Naive thymus-derived CD8-positive, alpha-beta T cell (primary cell): ENCODE measurements at regions not wholly inside any gene's neighbourhood (a gene's known extent, or its start where the extent isn't known, plus 50 kb on each side); places are given as distances from the start of the nearest gene placed in this dataset.

Source experiments
- ATAC-seq, 2 donors: fragments of 150-1000 bp; cut with Tn5 transposase in 1 of 2; sonication (Bioruptor Pico), chemical (Tn5 transposase) in 1 of 2; 1 replicate in 1 of 2; 2 replicates in 1 of 2; pipeline ENCODE4 v1.10.0; 2021; ENCODE audit warnings: mild to moderate bottlenecking in 2 of 2, moderate library complexity in 2 of 2
- POLR2A ChIA-PET: fragments of 350-600 bp; sonication (Branson Sonifier 250); formaldehyde crosslinking; loops from one replicate; lab custom pipeline; 2021; ENCODE audit warnings: antibody characterized with exemption; lab: Charles Lee
- DNase-seq, 10 donors: peaks; one replicate each; pipeline versions ENCODE4 v3.0.0 to v3.0.0-alpha.2; 2020 to 2022
- H3K27ac Mint-ChIP-seq, 10 donors: one replicate each; pipeline ENCODE4 v1.8.0; 2020 to 2022; ENCODE audit warnings: mild to moderate bottlenecking in 10 of 10, mixed read lengths in 10 of 10, moderate library complexity in 4 of 10, inconsistent platforms in 1 of 10
- H3K27me3 Mint-ChIP-seq, 5 donors: one replicate each; pipeline ENCODE4 v1.8.0; 2021 to 2022; ENCODE audit warnings: mixed read lengths in 5 of 5
- H3K36me3 Mint-ChIP-seq, 3 donors: one replicate each; pipeline ENCODE4 v1.8.0; 2020 to 2022; ENCODE audit warnings: mixed read lengths in 3 of 3, mild to moderate bottlenecking in 2 of 3, inconsistent platforms in 1 of 3
- H3K4me1 Mint-ChIP-seq, 4 donors: one replicate each; pipeline ENCODE4 v1.8.0; 2021 to 2022; ENCODE audit warnings: mixed read lengths in 4 of 4
- H3K4me3 Mint-ChIP-seq, 10 donors: one replicate each; pipeline ENCODE4 v1.8.0; 2020 to 2022; ENCODE audit warnings: mild to moderate bottlenecking in 10 of 10, mixed read lengths in 10 of 10, moderate library complexity in 6 of 10, inconsistent platforms in 1 of 10
- H3K9me3 Mint-ChIP-seq, 9 donors: one replicate each; pipeline ENCODE4 v1.8.0; 2020 to 2022; ENCODE audit warnings: mixed read lengths in 9 of 9, mild to moderate bottlenecking in 3 of 9, inconsistent platforms in 1 of 9, moderate library complexity in 1 of 9

DNA sequence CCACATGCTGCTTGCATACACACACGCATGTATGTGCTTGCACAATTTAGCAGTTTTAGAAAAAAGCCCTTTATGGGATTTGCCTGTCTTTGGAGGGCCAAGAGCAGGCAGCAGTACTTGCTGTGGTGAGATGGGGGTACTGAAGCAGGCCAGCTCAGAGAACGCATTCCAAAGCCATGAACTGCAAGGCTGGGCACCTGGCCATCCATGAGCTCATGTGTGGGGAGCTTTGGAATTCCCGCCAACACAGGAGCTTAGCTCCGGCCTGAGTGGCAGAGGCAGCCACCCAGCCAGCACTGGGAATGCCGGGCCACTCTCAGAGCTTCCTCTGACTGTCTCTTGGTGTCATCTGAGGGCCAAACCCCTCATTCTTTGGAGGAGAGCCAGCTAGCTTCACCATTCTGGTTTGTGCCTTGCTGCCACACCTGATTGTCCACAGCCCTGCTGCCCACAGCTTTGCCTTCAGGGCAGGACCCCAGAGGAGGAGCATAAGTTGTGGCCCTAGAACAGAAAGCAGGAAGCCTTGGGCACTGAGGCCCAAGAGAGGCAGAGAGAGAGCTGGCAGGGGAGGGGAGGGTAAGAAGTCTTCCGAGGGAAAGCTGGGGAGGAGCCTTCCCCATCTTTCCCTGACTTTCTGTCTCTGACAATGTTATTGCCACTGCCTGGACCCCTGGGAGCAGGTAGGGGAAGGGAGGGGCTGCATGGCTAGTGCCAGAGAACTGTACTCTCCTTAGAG, 92.1 kb upstream of the POU3F1 start:
- no peak overlapping the region for H3K4me3 Mint-ChIP-seq
- no peaks in the 10 kb centered on the region for H3K9me3 Mint-ChIP-seq
- POLR2A ChIA-PET = no interaction called here
- peaks cover 51 to 92% (median 67%) of the 10 kb centered on the region in 5 donors for H3K27me3 Mint-ChIP-seq
- H3K36me3 Mint-ChIP-seq = no peaks in the 10 kb centered on the region
- DNase-seq (no peak), ATAC-seq (no peak)
- no peaks in the 10 kb centered on the region for H3K4me1 Mint-ChIP-seq
- no peak overlapping the region for H3K27ac Mint-ChIP-seq

DNA sequence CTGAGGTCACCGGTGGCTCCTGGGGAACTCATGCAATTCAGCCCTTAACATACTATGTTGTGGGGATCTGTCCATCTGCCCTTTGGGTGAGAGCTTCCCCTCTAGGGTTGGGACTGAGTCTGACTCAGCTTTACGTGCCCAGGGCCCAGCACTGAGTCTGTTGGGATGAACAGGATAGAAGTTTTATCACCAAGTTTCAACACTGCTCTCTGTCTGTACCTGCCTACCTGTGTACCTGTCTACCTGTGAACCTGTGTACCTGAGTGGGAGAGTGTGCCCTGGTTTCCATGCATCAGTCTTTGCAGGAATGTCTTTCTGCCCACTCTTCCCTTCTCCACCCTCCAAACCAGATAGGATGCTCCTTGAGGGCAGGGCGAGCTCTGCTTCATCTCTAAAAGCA, 90.6 kb upstream of the POU3F1 start:
- no peak for DNase-seq
- no peaks in the 10 kb centered on the region for H3K9me3 Mint-ChIP-seq
- no peaks in the 10 kb centered on the region for H3K36me3 Mint-ChIP-seq
- H3K4me1 Mint-ChIP-seq = peaks cover 0 to 3% (median 0%) of the 10 kb centered on the region in 4 donors
- no peak overlapping the region for H3K27ac Mint-ChIP-seq
- POLR2A ChIA-PET = interaction anchor here (0.6 kb wide), 1 partner anchor 553 kb away, joined by 4 read pairs; no protein-coding TSS in a partner anchor
- ATAC-seq = no peak
- H3K27me3 Mint-ChIP-seq = peaks cover 39 to 92% (median 61%) of the 10 kb centered on the region in 5 donors
- no peak overlapping the region for H3K4me3 Mint-ChIP-seq

DNA sequence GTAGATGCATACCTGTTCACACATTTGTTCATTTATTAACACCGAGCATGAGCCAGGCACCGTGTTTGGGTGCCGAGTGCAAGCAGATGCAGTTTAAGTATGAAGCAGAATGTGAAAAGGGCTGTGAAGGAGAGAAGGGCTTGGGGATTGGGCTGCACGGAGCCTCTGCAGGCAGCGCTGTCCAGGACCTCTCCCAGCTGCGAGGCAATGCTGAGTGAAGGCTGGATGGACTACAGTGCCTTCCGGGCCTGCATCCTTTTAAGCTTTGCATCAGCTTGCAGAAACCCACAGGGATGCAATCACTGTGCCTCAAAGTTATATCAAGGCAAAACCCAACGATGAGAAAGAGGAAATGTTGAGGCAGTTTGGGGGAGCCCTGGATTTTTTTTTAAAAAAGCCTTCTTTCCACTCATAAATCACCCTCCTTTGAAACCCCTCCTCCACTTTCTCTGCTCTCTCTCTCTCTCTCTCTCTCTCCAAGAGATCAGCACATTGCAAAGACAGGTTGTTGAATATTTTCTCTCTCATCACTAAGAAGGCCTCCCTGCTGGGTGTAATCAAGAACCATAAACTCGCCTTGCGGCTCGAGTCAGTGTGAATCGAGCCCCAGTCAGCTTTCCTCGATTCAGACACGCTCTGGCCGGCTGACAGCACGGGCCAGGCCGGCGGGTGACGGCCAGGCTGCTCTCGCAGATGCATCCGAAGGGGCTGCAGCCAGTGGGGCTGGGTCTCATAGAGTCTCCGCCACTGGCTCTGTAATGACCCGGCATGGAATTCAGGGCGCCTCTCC, 89.2 kb upstream of the POU3F1 start:
- DNase-seq (no peak), ATAC-seq (no peak)
- Mint-ChIP-seq H3K27me3 (peaks cover 39 to 94% (median 64%) of the 10 kb centered on the region in 5 donors), H3K9me3 (no peaks in the 10 kb centered on the region), H3K4me3 (no peak overlapping the region), H3K4me1 (peaks cover 0 to 3% (median 0%) of the 10 kb centered on the region in 4 donors), H3K36me3 (no peaks in the 10 kb centered on the region), H3K27ac (no peak overlapping the region)
- POLR2A ChIA-PET = no interaction called here

DNA sequence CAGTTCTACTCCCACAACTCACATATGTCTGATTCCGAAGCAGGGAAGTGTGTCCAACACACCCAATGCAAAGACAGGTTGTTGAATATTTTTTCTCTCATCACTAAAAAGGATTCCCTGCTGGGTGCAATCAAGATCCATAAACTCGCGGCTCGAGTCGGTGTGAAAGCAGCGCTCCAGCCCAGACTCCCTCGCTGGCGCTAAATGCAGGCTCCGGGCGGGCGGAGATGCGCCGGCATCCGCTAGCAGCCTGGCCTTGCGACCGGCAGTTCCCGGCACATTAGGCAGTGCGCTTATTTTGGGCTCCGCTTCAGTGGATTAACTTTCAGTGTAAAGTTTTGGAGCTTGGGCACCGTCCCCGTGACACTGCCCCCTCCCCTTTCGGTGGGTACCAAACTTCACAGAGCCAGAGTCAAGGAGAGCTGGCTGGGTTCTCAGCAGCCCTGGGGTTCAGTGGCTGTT, 87.7 kb upstream of the POU3F1 start:
- DNase-seq = no peak
- H3K9me3 Mint-ChIP-seq = no peaks in the 10 kb centered on the region
- H3K4me1 Mint-ChIP-seq = peaks cover 0 to 3% (median 0%) of the 10 kb centered on the region in 4 donors
- no peak overlapping the region for H3K27ac Mint-ChIP-seq
- no peak overlapping the region for H3K4me3 Mint-ChIP-seq
- no peaks in the 10 kb centered on the region for H3K36me3 Mint-ChIP-seq
- ATAC-seq = no peak
- POLR2A ChIA-PET = no interaction called here
- H3K27me3 Mint-ChIP-seq = peaks cover 33 to 94% (median 60%) of the 10 kb centered on the region in 5 donors

GRCh38 chr1:38133756-38134155, 87.2 kb upstream of the POU3F1 start:
- POLR2A ChIA-PET = no interaction called here
- no peak for ATAC-seq
- no peaks in the 10 kb centered on the region for H3K36me3 Mint-ChIP-seq
- peaks cover 0 to 3% (median 0%) of the 10 kb centered on the region in 4 donors for H3K4me1 Mint-ChIP-seq
- no peaks in the 10 kb centered on the region for H3K9me3 Mint-ChIP-seq
- peaks cover 32 to 93% (median 61%) of the 10 kb centered on the region in 5 donors for H3K27me3 Mint-ChIP-seq
- H3K4me3 Mint-ChIP-seq = no peak overlapping the region
- no peak overlapping the region for H3K27ac Mint-ChIP-seq
- DNase-seq = no peak

GRCh38 chr1:38133304-38133703, 86.7 kb upstream of the POU3F1 start:
- Mint-ChIP-seq H3K4me3 (no peak overlapping the region), H3K27ac (no peak overlapping the region), H3K27me3 (peaks cover 32 to 91% (median 61%) of the 10 kb centered on the region in 5 donors), H3K9me3 (no peaks in the 10 kb centered on the region), H3K36me3 (no peaks in the 10 kb centered on the region), H3K4me1 (peaks cover 0 to 3% (median 0%) of the 10 kb centered on the region in 4 donors)
- no peak for DNase-seq
- POLR2A ChIA-PET = no interaction called here
- ATAC-seq = no peak

DNA sequence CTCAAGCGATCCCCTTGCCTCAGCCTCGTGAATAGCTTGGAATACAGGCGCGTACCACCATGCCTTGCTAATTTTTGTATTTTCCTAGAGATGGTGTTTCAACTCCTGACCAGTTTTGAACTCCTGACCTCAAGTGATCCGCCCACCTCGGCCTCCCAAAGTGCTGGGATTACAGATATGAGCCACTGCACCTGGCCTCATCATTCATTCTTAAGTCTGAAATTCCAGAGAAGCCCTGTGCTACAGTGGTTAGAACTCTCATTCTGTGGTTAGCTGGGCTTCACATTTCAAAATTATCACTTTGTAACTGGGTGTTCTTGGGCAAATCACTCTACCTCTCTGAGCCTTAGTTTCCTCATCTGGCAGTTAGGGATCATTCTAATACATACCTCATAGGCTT, 86.1 kb upstream of the POU3F1 start:
- H3K4me3 Mint-ChIP-seq = no peak overlapping the region
- H3K9me3 Mint-ChIP-seq = no peaks in the 10 kb centered on the region
- DNase-seq = no peak
- H3K27me3 Mint-ChIP-seq = peaks cover 32 to 90% (median 64%) of the 10 kb centered on the region in 5 donors
- peaks cover 0 to 3% (median 0%) of the 10 kb centered on the region in 4 donors for H3K4me1 Mint-ChIP-seq
- POLR2A ChIA-PET = no interaction called here
- H3K27ac Mint-ChIP-seq = no peak overlapping the region
- no peak for ATAC-seq
- no peaks in the 10 kb centered on the region for H3K36me3 Mint-ChIP-seq

DNA sequence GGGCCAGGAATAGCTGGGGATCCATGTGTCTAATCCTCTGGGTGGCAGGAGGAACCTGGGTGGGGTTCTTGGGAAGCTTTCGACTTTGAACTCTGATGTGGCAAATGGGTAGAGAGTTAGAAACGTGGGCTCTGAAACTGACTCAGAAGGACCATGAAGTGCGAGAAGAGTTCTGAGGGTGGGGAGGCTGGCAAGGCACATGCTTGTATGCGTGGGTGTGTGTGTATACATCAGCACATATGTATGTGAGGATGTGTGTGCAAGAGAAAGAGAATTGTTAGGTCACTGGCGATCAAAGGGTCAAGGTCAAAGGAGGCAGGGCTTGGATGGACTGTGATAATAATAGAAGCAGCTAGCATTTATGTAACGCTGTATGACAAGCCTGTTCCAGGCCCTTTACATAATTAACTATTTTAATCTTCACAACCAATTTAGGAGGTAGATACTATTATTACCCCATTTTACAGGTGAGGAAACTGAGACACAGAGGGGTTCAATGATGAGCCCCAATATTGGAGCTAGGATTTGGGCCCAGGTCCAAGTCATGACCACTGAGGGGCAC, 84.5 kb upstream of the POU3F1 start:
- Mint-ChIP-seq H3K9me3 (no peaks in the 10 kb centered on the region), H3K36me3 (no peaks in the 10 kb centered on the region), H3K4me1 (peaks cover 0 to 3% (median 0%) of the 10 kb centered on the region in 4 donors), H3K4me3 (no peak overlapping the region), H3K27me3 (peaks cover 26 to 80% (median 58%) of the 10 kb centered on the region in 5 donors), H3K27ac (no peak overlapping the region)
- POLR2A ChIA-PET = no interaction called here
- DNase-seq = no peak
- no peak for ATAC-seq

DNA sequence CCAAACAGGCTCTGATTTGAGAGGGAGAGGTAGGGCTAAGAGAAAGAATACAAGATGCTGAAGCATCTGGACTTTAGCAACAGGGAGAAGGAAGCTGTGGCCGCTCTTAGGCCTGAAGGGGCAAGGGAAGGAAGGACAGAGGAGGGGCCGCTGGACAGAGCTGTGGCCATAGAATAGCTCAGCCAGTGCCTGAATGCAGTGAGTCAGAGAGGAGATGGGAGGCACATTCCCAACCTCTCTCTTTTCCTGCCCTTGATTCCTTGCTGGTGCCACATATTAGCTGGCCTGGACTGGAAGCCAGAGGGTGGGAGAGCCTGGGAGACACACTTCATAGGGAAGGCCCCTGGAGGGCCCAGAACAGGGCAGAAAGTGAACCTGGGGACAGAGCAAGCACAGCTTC, 83.4 kb upstream of the POU3F1 start:
- Mint-ChIP-seq H3K27me3 (peaks cover 17 to 69% (median 48%) of the 10 kb centered on the region in 5 donors), H3K4me3 (no peak overlapping the region), H3K9me3 (no peaks in the 10 kb centered on the region), H3K4me1 (peaks cover 0 to 3% (median 0%) of the 10 kb centered on the region in 4 donors), H3K36me3 (no peaks in the 10 kb centered on the region), H3K27ac (no peak overlapping the region)
- ATAC-seq (no peak), DNase-seq (no peak)
- POLR2A ChIA-PET = no interaction called here

- peaks cover 0 to 3% (median 0%) of the 10 kb centered on the region in 4 donors for H3K4me1 Mint-ChIP-seq
- H3K27me3 Mint-ChIP-seq = peaks cover 15 to 64% (median 44%) of the 10 kb centered on the region in 5 donors
- POLR2A ChIA-PET = no interaction called here
- no peak overlapping the region for H3K27ac Mint-ChIP-seq
- no peaks in the 10 kb centered on the region for H3K9me3 Mint-ChIP-seq
- ATAC-seq (no peak), DNase-seq (no peak)
- H3K4me3 Mint-ChIP-seq = no peak overlapping the region
- H3K36me3 Mint-ChIP-seq = no peaks in the 10 kb centered on the region
Measured at GRCh38 chr1:38129473-38129872, 82.9 kb upstream of the POU3F1 start.

DNA sequence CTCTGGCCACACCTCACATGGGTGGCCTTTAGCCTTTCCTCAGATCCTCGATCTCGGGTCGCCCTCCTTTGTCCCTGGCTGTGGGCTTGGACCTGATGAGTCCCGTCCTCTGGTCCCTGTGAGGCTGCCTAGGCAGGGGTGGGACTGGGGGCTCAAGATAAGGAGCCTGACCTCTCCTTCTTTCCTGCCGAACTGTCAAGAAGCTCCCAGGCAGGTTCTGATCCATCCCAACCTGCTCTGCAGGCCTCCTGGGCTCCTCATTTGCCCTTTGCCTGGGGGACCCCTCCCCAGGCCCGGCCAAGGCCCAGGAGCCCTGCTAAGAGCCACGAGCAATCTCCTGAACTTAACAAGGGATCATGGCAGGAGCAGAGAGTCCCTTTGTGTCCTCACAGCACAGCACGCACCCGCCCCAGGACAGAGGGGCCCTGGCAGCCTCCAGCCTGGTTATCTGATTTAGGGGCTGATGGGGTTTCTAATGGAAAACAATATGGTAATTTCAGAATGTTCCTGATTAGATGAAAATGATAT, 82.4 kb upstream of the POU3F1 start:
- POLR2A ChIA-PET = no interaction called here
- Mint-ChIP-seq H3K27ac (no peak overlapping the region), H3K27me3 (peaks cover 12 to 59% (median 40%) of the 10 kb centered on the region in 5 donors), H3K36me3 (no peaks in the 10 kb centered on the region), H3K4me1 (peaks cover 0 to 3% (median 0%) of the 10 kb centered on the region in 4 donors), H3K9me3 (no peaks in the 10 kb centered on the region), H3K4me3 (no peak overlapping the region)
- ATAC-seq = no peak
- no peak for DNase-seq

GRCh38 chr1:38128511-38128910, 81.9 kb upstream of the POU3F1 start:
- Mint-ChIP-seq H3K27me3 (peaks cover 12 to 55% (median 39%) of the 10 kb centered on the region in 5 donors), H3K4me3 (no peak overlapping the region), H3K4me1 (peaks cover 0 to 2% (median 0%) of the 10 kb centered on the region in 4 donors), H3K9me3 (no peaks in the 10 kb centered on the region), H3K27ac (no peak overlapping the region), H3K36me3 (no peaks in the 10 kb centered on the region)
- ATAC-seq (no peak), DNase-seq (no peak)
- POLR2A ChIA-PET = no interaction called here

DNA sequence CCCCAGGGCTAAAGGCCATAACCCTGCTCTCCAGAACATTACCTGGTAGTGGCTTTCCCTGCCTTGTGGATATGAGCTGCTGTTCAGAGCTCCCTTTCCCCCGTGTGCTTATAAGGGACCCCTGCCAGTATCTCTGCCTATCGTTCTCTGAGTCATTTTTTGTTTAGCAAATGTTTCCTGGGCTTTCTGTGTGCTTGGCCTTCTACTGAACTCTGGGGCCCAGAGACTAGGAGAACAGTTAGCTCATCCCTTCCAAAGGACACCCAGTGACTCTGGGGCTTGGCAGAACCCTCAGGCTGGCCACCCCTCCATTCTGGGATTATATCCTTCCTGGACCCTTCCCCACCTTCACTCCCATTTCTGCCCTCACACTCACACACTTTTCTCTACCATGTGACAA, 80.8 kb upstream of the POU3F1 start:
- Mint-ChIP-seq H3K4me1 (no peaks in the 10 kb centered on the region), H3K36me3 (no peaks in the 10 kb centered on the region), H3K27me3 (peaks cover 10 to 44% (median 30%) of the 10 kb centered on the region in 5 donors), H3K4me3 (no peak overlapping the region), H3K27ac (no peak overlapping the region), H3K9me3 (no peaks in the 10 kb centered on the region)
- DNase-seq (no peak), ATAC-seq (no peak)
- POLR2A ChIA-PET = no interaction called here
